Stimulated activated memory B cell treated with anti-CD40 and anti-IgM and Interleukin-4, amounts not matched to agents 10 μg/mL and 1 μg/mL and 100 μg/mL, for 72 hours (primary cell): ENCODE measurements at regions not wholly inside any gene's neighbourhood (a gene's known extent, or its start where the extent isn't known, plus 50 kb on each side); places are given as distances from the start of the nearest gene placed in this dataset.
"Not testable (repeated sequence)": the region's sequence is repeated elsewhere in the genome, so short reads cannot be mapped to it uniquely, and the experiment has no call there.

Source experiments
- ATAC-seq: fragments of 150-1000 bp; cut with Tn5 transposase; 2 replicates; pipeline ENCODE4 v1.10.0; 2021
- H3K27ac Mint-ChIP-seq: one replicate; pipeline ENCODE4 v1.8.0; 2022; ENCODE audit warnings: mild to moderate bottlenecking, mixed read lengths
- H3K27me3 Mint-ChIP-seq: one replicate; pipeline ENCODE4 v1.8.0; 2022; ENCODE audit warnings: mixed read lengths
- H3K36me3 Mint-ChIP-seq: one replicate; pipeline ENCODE4 v1.8.0; 2022; ENCODE audit warnings: mixed read lengths
- H3K4me1 Mint-ChIP-seq: one replicate; pipeline ENCODE4 v1.8.0; 2022; ENCODE audit warnings: mixed read lengths
- H3K4me3 Mint-ChIP-seq: one replicate; pipeline ENCODE4 v1.8.0; 2022; ENCODE audit warnings: mild to moderate bottlenecking, moderate library complexity, mixed read lengths
- H3K9me3 Mint-ChIP-seq: one replicate; pipeline ENCODE4 v1.8.0; 2022; ENCODE audit warnings: mixed read lengths

- no peak overlapping the region for H3K4me3 Mint-ChIP-seq
- H3K9me3 Mint-ChIP-seq = no peaks in the 10 kb centered on the region
- H3K27me3 Mint-ChIP-seq = peaks cover 9% of the 10 kb centered on the region
- H3K36me3 Mint-ChIP-seq = no peaks in the 10 kb centered on the region
- no peak overlapping the region for H3K27ac Mint-ChIP-seq
- ATAC-seq = no peak
- H3K4me1 Mint-ChIP-seq = no peaks in the 10 kb centered on the region
Measured at GRCh38 chr16:9666834-9667480, 515.3 kb downstream of the GRIN2A start.

GRCh38 chr16:9670033-9670432 is 512.2 kb downstream of the GRIN2A start:
- H3K36me3 Mint-ChIP-seq = no peaks in the 10 kb centered on the region
- peaks cover 12% of the 10 kb centered on the region for H3K27me3 Mint-ChIP-seq
- no peaks in the 10 kb centered on the region for H3K4me1 Mint-ChIP-seq
- no peak overlapping the region for H3K4me3 Mint-ChIP-seq
- no peaks in the 10 kb centered on the region for H3K9me3 Mint-ChIP-seq
- no peak for ATAC-seq
- H3K27ac Mint-ChIP-seq = no peak overlapping the region

GRCh38 chr16:9670616-9671015 is 511.6 kb downstream of the GRIN2A start:
- H3K36me3 Mint-ChIP-seq, H3K9me3 Mint-ChIP-seq, H3K27ac Mint-ChIP-seq, H3K4me3 Mint-ChIP-seq, H3K4me1 Mint-ChIP-seq, ATAC-seq: not testable (repeated sequence)
- H3K27me3 Mint-ChIP-seq = peaks cover 18% of the 10 kb centered on the region

GRCh38 chr16:9676560-9677300 is 505.5 kb downstream of the GRIN2A start:
- peaks cover 26% of the 10 kb centered on the region for H3K27me3 Mint-ChIP-seq
- H3K9me3 Mint-ChIP-seq, H3K27ac Mint-ChIP-seq, H3K4me3 Mint-ChIP-seq, ATAC-seq, H3K36me3 Mint-ChIP-seq, H3K4me1 Mint-ChIP-seq: not testable (repeated sequence)

- no peak overlapping the region for H3K4me3 Mint-ChIP-seq
- H3K4me1 Mint-ChIP-seq = no peaks in the 10 kb centered on the region
- ATAC-seq = no peak
- no peaks in the 10 kb centered on the region for H3K9me3 Mint-ChIP-seq
- H3K36me3 Mint-ChIP-seq = no peaks in the 10 kb centered on the region
- H3K27ac Mint-ChIP-seq = no peak overlapping the region
- peaks cover 30% of the 10 kb centered on the region for H3K27me3 Mint-ChIP-seq
Measured at GRCh38 chr16:9677301-9677653, 505.0 kb downstream of the GRIN2A start.

GRCh38 chr16:9679213-9679767 is 502.9 kb downstream of the GRIN2A start:
- no peak overlapping the region for H3K4me3 Mint-ChIP-seq
- peaks cover 39% of the 10 kb centered on the region for H3K27me3 Mint-ChIP-seq
- no peaks in the 10 kb centered on the region for H3K4me1 Mint-ChIP-seq
- no peaks in the 10 kb centered on the region for H3K36me3 Mint-ChIP-seq
- no peak for ATAC-seq
- H3K9me3 Mint-ChIP-seq = peaks cover 9% of the 10 kb centered on the region
- no peak overlapping the region for H3K27ac Mint-ChIP-seq

GRCh38 chr16:9680019-9680655 is 502.1 kb downstream of the GRIN2A start:
- H3K4me1 Mint-ChIP-seq = no peaks in the 10 kb centered on the region
- H3K27me3 Mint-ChIP-seq = peaks cover 35% of the 10 kb centered on the region
- no peaks in the 10 kb centered on the region for H3K36me3 Mint-ChIP-seq
- no peak overlapping the region for H3K4me3 Mint-ChIP-seq
- no peak for ATAC-seq
- no peak overlapping the region for H3K27ac Mint-ChIP-seq
- H3K9me3 Mint-ChIP-seq = peaks cover 9% of the 10 kb centered on the region

GRCh38 chr16:9680968-9681367 is 501.3 kb downstream of the GRIN2A start:
- H3K4me3 Mint-ChIP-seq = no peak overlapping the region
- H3K9me3 Mint-ChIP-seq = peaks cover 9% of the 10 kb centered on the region
- no peak for ATAC-seq

GRCh38 chr16:9681508-9681907 is 500.7 kb downstream of the GRIN2A start:
- no peaks in the 10 kb centered on the region for H3K36me3 Mint-ChIP-seq
- peaks cover 9% of the 10 kb centered on the region for H3K9me3 Mint-ChIP-seq
- no peak for ATAC-seq
- H3K4me3 Mint-ChIP-seq = no peak overlapping the region
- peaks cover 22% of the 10 kb centered on the region for H3K27me3 Mint-ChIP-seq
- H3K4me1 Mint-ChIP-seq = no peaks in the 10 kb centered on the region
- H3K27ac Mint-ChIP-seq = no peak overlapping the region

More at GRCh38 chr16:9680968-9681367, 501.3 kb downstream of the GRIN2A start:
- Mint-ChIP-seq H3K36me3 (no peaks in the 10 kb centered on the region), H3K27me3 (peaks cover 27% of the 10 kb centered on the region), H3K27ac (no peak overlapping the region), H3K4me1 (no peaks in the 10 kb centered on the region)

- Mint-ChIP-seq H3K9me3 (peaks cover 11% of the 10 kb centered on the region), H3K27ac (no peak overlapping the region), H3K4me3 (no peak overlapping the region), H3K27me3 (peaks cover 17% of the 10 kb centered on the region), H3K36me3 (no peaks in the 10 kb centered on the region), H3K4me1 (no peaks in the 10 kb centered on the region)
- ATAC-seq = no peak
Measured at GRCh38 chr16:9682320-9682719, 499.9 kb downstream of the GRIN2A start.

- ATAC-seq = no peak
- no peaks in the 10 kb centered on the region for H3K4me1 Mint-ChIP-seq
- H3K4me3 Mint-ChIP-seq = no peak overlapping the region
- H3K27ac Mint-ChIP-seq = no peak overlapping the region
- peaks cover 17% of the 10 kb centered on the region for H3K27me3 Mint-ChIP-seq
- H3K9me3 Mint-ChIP-seq = peaks cover 11% of the 10 kb centered on the region
- H3K36me3 Mint-ChIP-seq = no peaks in the 10 kb centered on the region
Measured at GRCh38 chr16:9683677-9684076, 498.6 kb downstream of the GRIN2A start.

- Mint-ChIP-seq H3K27ac (no peak overlapping the region), H3K9me3 (peaks cover 11% of the 10 kb centered on the region), H3K4me1 (no peaks in the 10 kb centered on the region), H3K4me3 (no peak overlapping the region), H3K27me3 (peaks cover 11% of the 10 kb centered on the region), H3K36me3 (no peaks in the 10 kb centered on the region)
- no peak for ATAC-seq
Measured at GRCh38 chr16:9687737-9688319, 494.4 kb downstream of the GRIN2A start.

- Mint-ChIP-seq H3K4me3 (no peak overlapping the region), H3K27me3 (peaks cover 22% of the 10 kb centered on the region), H3K4me1 (no peaks in the 10 kb centered on the region), H3K27ac (no peak overlapping the region), H3K9me3 (peaks cover 2% of the 10 kb centered on the region), H3K36me3 (no peaks in the 10 kb centered on the region)
- no peak for ATAC-seq
Measured at GRCh38 chr16:9689597-9689996, 492.6 kb downstream of the GRIN2A start.

- no peak overlapping the region for H3K27ac Mint-ChIP-seq
- H3K27me3 Mint-ChIP-seq = peaks cover 22% of the 10 kb centered on the region
- H3K4me3 Mint-ChIP-seq = no peak overlapping the region
- ATAC-seq = no peak
- H3K9me3 Mint-ChIP-seq = peaks cover 3% of the 10 kb centered on the region
- no peaks in the 10 kb centered on the region for H3K4me1 Mint-ChIP-seq
- no peaks in the 10 kb centered on the region for H3K36me3 Mint-ChIP-seq
Measured at GRCh38 chr16:9695152-9695551, 487.1 kb downstream of the GRIN2A start.
